ENCODE measurements at regions not wholly inside any gene's neighbourhood (a gene's known extent, or its start where the extent isn't known, plus 50 kb on each side); places are given as distances from the start of the nearest gene placed in this dataset.

GRCh38 chr20:60310560-60311349 lies 352.5 kb downstream of the CDH26 start:
- H2AK5ac ChIP-seq (ENCODE audit: low read depth, low read length), result no peak overlapping the region
- H3K79me2 ChIP-seq (ENCODE audit: control insufficient read depth in 1 of 2, insufficient read depth in 2 of 2, low read length in 2 of 2), result no peaks in the 10 kb centered on the region
- H4K20me1 ChIP-seq (replicated peaks in 1 of 2; ENCODE audit: control insufficient read depth in 1 of 2, insufficient read depth in 2 of 2, low read length in 2 of 2), result no peaks in the 10 kb centered on the region
- H3K4me1 ChIP-seq (replicated peaks in 1 of 4; ENCODE audit: control insufficient read depth in 3 of 4, insufficient read depth in 4 of 4, low read length in 3 of 4), result no peaks in the 10 kb centered on the region
- H2BK5ac ChIP-seq (ENCODE audit: low read depth, low read length), result no peak overlapping the region
- DNase-seq (ENCODE audit: low read depth in 1 of 2, low spot score in 2 of 2) (no peak), FAIRE-seq (no peak)
- H3K4ac ChIP-seq (replicated peaks; ENCODE audit: insufficient read length, low read depth, low read length), result no peak overlapping the region
- 94% methylated on average over 12 of the region's 13 CpGs; no CpG with 5 or more reads in 1 of the 2 experiments for WGBS, 2 experiments (ENCODE audit: extremely low coverage in 1 of 2, insufficient coverage in 1 of 2, insufficient read length in 1 of 2, insufficient replicate concordance in 2 of 2, low coverage in 1 of 2, low lambda C conversion rate in 2 of 2, missing lambda C conversion rate in 1 of 2)
- no peak overlapping the region for H3K18ac ChIP-seq (ENCODE audit: extremely low read depth, low read length)
- H3K36me3 ChIP-seq (ENCODE audit: control insufficient read depth in 2 of 4, insufficient read depth in 4 of 4, low read length in 3 of 4), result no peaks in the 10 kb centered on the region
- no peak overlapping the region for H2BK120ac ChIP-seq (replicated peaks; ENCODE audit: low read depth, low read length)
- no peak overlapping the region for H2AFZ ChIP-seq (ENCODE audit: low read length)
- H3K79me1 ChIP-seq (ENCODE audit: low read depth, low read length), result no peaks in the 10 kb centered on the region
- no peak overlapping the region for H2BK15ac ChIP-seq (ENCODE audit: low read length)
- peaks cover 7% of the 10 kb centered on the region; the same call in 1 of the 2 replicates for H3K23me2 ChIP-seq (ENCODE audit: low read depth, low read length)
- no peak overlapping the region for H2BK12ac ChIP-seq (ENCODE audit: low read depth, low read length)
- TF ChIP-seq EZH2 (IDR thresholded peaks at IDR 0.05; ENCODE audit: low read depth, low read length, severe bottlenecking) (no peak), RXRA (IDR thresholded peaks at IDR 0.05; ENCODE audit: insufficient read depth, low read depth, low read length) (no peak), ATF3 (IDR thresholded peaks at IDR 0.05; ENCODE audit: insufficient read depth, low read depth, low read length) (no peak), NANOG (IDR thresholded peaks at IDR 0.05; ENCODE audit: insufficient read depth, low read depth, low read length, poor library complexity, severe bottlenecking) (no peak), EP300 (IDR thresholded peaks at IDR 0.05; ENCODE audit: borderline replicate concordance in 1 of 2, low read depth in 2 of 2, low read length in 2 of 2) (no peak), PHF8 (conservative IDR thresholded peaks at IDR 0.05; ENCODE audit: low read depth, low read length) (no peak), USF2 (IDR thresholded peaks at IDR 0.05; ENCODE audit: low read length) (no peak)
- POLR2A ChIA-PET (ENCODE audit: partially characterized antibody), result no interaction called here
- H3K23ac ChIP-seq (ENCODE audit: insufficient read length), result no peak overlapping the region
- no peaks in the 10 kb centered on the region; a peak in 1 of 7 replicates for H3K27me3 ChIP-seq (replicated peaks in 1 of 4; ENCODE audit: control insufficient read depth in 3 of 4, extremely low read depth in 1 of 4, insufficient read depth in 3 of 4, low read length in 3 of 4)
- H3K4me3 ChIP-seq (ENCODE audit: extremely low read depth in 1 of 4, insufficient read depth in 2 of 4, low read depth in 3 of 4, low read length in 4 of 4), result no peak overlapping the region
- H2BK20ac ChIP-seq (ENCODE audit: low read length), result no peak overlapping the region
- H4K91ac ChIP-seq (replicated peaks; ENCODE audit: insufficient read length, low read length), result no peak overlapping the region
- H3K56ac ChIP-seq (replicated peaks; ENCODE audit: insufficient read length, low read depth, low read length), result no peak overlapping the region
- no peak overlapping the region for H3K27ac ChIP-seq (ENCODE audit: low read depth, low read length)
- H4K8ac ChIP-seq (ENCODE audit: extremely low read depth, insufficient read depth, low read length), result no peak overlapping the region
- peaks cover 13 to 42% of the 10 kb centered on the region in 2 experiments; a peak in 3 of 4 replicates for H3K9me3 ChIP-seq (ENCODE audit: insufficient read depth in 2 of 2, low read depth in 1 of 2, low read length in 1 of 2)
- H4K5ac ChIP-seq (ENCODE audit: insufficient read length, low read depth, low read length), result no peak overlapping the region
- CTCF ChIA-PET (ENCODE audit: partially characterized antibody), result no interaction called here
- no peak overlapping the region for H3K4me2 ChIP-seq (ENCODE audit: insufficient read depth in 1 of 2, low read depth in 2 of 2, low read length in 2 of 2)
- H3K9ac ChIP-seq (replicated peaks in 1 of 4; ENCODE audit: extremely low read depth in 1 of 4, low read depth in 3 of 4, low read length in 3 of 4), result no peak overlapping the region
- H3K14ac ChIP-seq (ENCODE audit: insufficient read length), result no peak overlapping the region

Data from H1 (cell line).